Neural cell (in vitro differentiated cells): ENCODE measurements at regions not wholly inside any gene's neighbourhood (a gene's known extent, or its start where the extent isn't known, plus 50 kb on each side); places are given as distances from the start of the nearest gene placed in this dataset.

ENCODE experiments used
- H2AFZ ChIP-seq: fragments of 200-600, 300-800 bp; sonication (generic), shearing (Covaris generic); 2 replicates; pipeline ENCODE4 v1.6.0; 2014; ENCODE audit warnings: low read depth, mild to moderate bottlenecking, antibody characterized with exemption, low read length, moderate library complexity
- H3F3A ChIP-seq: fragments of 200-600 bp; shearing (Covaris generic); 2 replicates; pipeline ENCODE4 v1.6.1; 2016; ENCODE audit warnings: mild to moderate bottlenecking, moderate library complexity, mixed read lengths, antibody characterized with exemption, low read length; ENCODE audit not compliant: insufficient read depth, poor library complexity, severe bottlenecking
- H3K27ac ChIP-seq: fragments of 200-600, 300-800 bp; sonication (generic), shearing (Covaris generic); 2 replicates; pipeline ENCODE4 v1.5.1; 2014; ENCODE audit warnings: mild to moderate bottlenecking, low read length, moderate library complexity
- H3K27me3 ChIP-seq: fragments of 300-800, 200-600 bp; sonication (generic), shearing (Covaris generic); 2 replicates; pipeline ENCODE4 v1.6.0; 2014; ENCODE audit warnings: mild to moderate bottlenecking, low read depth, low read length, moderate library complexity; ENCODE audit not compliant: insufficient read depth
- H3K36me3 ChIP-seq: fragments of 300-800, 200-600 bp; sonication (generic), shearing (Covaris generic); 2 replicates; pipeline ENCODE4 v1.5.1; 2014; ENCODE audit warnings: mild to moderate bottlenecking, antibody characterized with exemption, low read length, moderate library complexity; ENCODE audit not compliant: insufficient read depth
- H3K4me2 ChIP-seq: fragments of 300-800, 200-600 bp; sonication (generic), shearing (Covaris generic); 2 replicates; pipeline ENCODE4 v1.6.0; 2014; ENCODE audit warnings: mild to moderate bottlenecking, low read length
- H3K4me3 ChIP-seq: fragments of 300-800, 200-600 bp; sonication (generic), shearing (Covaris generic); 2 replicates; pipeline ENCODE4 v1.5.1; 2014; ENCODE audit warnings: mild to moderate bottlenecking, low read length, moderate library complexity
- H3K79me2 ChIP-seq: fragments of 200-600 bp; shearing (Covaris generic); replicated peaks from 2 replicates; pipeline ENCODE4 v1.6.0; 2014; ENCODE audit warnings: mild to moderate bottlenecking, low read length, moderate library complexity; ENCODE audit not compliant: insufficient read depth
- H3K9ac ChIP-seq: fragments of 300-800, 200-600 bp; sonication (generic), shearing (Covaris generic); 2 replicates; pipeline ENCODE4 v1.6.1; 2016; ENCODE audit warnings: mild to moderate bottlenecking, low read length, mixed read lengths
- H3K9me2 ChIP-seq: fragments of 200-600 bp; shearing (Covaris generic); 2 replicates; pipeline ENCODE4 v1.6.1; 2016; ENCODE audit warnings: mild to moderate bottlenecking, low read length, mixed read lengths; ENCODE audit not compliant: insufficient read depth
- H3K9me3 ChIP-seq: fragments of 200-600, 300-800 bp; sonication (generic), shearing (Covaris generic); 2 replicates; pipeline ENCODE4 v1.6.1; 2016; ENCODE audit warnings: mild to moderate bottlenecking, mixed run types, low read length, moderate library complexity, mixed read lengths
- H4K20me1 ChIP-seq: fragments of 200-600 bp; shearing (Covaris generic); 2 replicates; pipeline ENCODE4 v1.6.1; 2016; ENCODE audit warnings: mild to moderate bottlenecking, mixed run types; ENCODE audit not compliant: insufficient read depth
- CTCF ChIP-seq: fragments of 450-650 bp; IDR thresholded peaks from 2 replicates; pipeline ENCODE4 v1.5.1; 2014; ENCODE audit warnings: antibody characterized with exemption, mild to moderate bottlenecking, moderate library complexity; ENCODE audit not compliant: poor library complexity, severe bottlenecking
- EP300 ChIP-seq: fragments of 450-650 bp; conservative IDR thresholded peaks from 2 replicates; pipeline ENCODE4 v1.6.1; 2014; ENCODE audit warnings: antibody characterized with exemption, mild to moderate bottlenecking, moderate library complexity; ENCODE audit not compliant: poor library complexity, severe bottlenecking
- EZH2 ChIP-seq: fragments of 200-600, 300-800 bp; shearing (Covaris generic), sonication (generic); IDR thresholded peaks from 2 replicates; pipeline ENCODE4 v1.6.1; 2014; ENCODE audit warnings: antibody characterized with exemption, low read length, borderline replicate concordance, mild to moderate bottlenecking; ENCODE audit not compliant: insufficient read depth, poor library complexity, severe bottlenecking
- MXI1 ChIP-seq: fragments of 450-650 bp; conservative IDR thresholded peaks from 2 replicates; pipeline ENCODE4 v1.6.1; 2014; ENCODE audit warnings: antibody characterized with exemption, mild to moderate bottlenecking; ENCODE audit not compliant: poor library complexity, severe bottlenecking
- POLR2AphosphoS5 ChIP-seq: IDR thresholded peaks from 2 replicates; pipeline ENCODE4 v1.6.1; 2012
- RAD21 ChIP-seq: fragments of 450-650 bp; conservative IDR thresholded peaks from 2 replicates; pipeline ENCODE4 v1.6.1; 2014; ENCODE audit warnings: antibody characterized with exemption, mild to moderate bottlenecking, moderate library complexity
- SMC3 ChIP-seq: fragments of 450-650 bp; conservative IDR thresholded peaks from 2 replicates; pipeline ENCODE4 v1.6.1; 2014; ENCODE audit warnings: antibody characterized with exemption, mild to moderate bottlenecking, moderate library complexity; ENCODE audit not compliant: poor library complexity
- TAF1 ChIP-seq: IDR thresholded peaks from 2 replicates; pipeline ENCODE4 v1.6.1; 2012; ENCODE audit warnings: low read depth
- TF ChIP-seq, protein P1 (sequence below): IDR thresholded peaks from 2 replicates; pipeline ENCODE4 v1.6.1; 2012; ENCODE audit warnings: borderline replicate concordance

GRCh38 chr15:98277602-98278001 is 317.1 kb downstream of the ARRDC4 start:
- no peaks in the 10 kb centered on the region for H3K9me3 ChIP-seq
- H3K4me3 ChIP-seq = no peak overlapping the region
- H3F3A ChIP-seq = no peaks in the 10 kb centered on the region
- TF ChIP-seq CTCF (no peak), SMC3 (no peak), EP300 (no peak), POLR2AphosphoS5 (no peak), MXI1 (no peak), TAF1 (no peak), EZH2 (no peak), RAD21 (no peak)
- TF ChIP-seq, protein P1, sequence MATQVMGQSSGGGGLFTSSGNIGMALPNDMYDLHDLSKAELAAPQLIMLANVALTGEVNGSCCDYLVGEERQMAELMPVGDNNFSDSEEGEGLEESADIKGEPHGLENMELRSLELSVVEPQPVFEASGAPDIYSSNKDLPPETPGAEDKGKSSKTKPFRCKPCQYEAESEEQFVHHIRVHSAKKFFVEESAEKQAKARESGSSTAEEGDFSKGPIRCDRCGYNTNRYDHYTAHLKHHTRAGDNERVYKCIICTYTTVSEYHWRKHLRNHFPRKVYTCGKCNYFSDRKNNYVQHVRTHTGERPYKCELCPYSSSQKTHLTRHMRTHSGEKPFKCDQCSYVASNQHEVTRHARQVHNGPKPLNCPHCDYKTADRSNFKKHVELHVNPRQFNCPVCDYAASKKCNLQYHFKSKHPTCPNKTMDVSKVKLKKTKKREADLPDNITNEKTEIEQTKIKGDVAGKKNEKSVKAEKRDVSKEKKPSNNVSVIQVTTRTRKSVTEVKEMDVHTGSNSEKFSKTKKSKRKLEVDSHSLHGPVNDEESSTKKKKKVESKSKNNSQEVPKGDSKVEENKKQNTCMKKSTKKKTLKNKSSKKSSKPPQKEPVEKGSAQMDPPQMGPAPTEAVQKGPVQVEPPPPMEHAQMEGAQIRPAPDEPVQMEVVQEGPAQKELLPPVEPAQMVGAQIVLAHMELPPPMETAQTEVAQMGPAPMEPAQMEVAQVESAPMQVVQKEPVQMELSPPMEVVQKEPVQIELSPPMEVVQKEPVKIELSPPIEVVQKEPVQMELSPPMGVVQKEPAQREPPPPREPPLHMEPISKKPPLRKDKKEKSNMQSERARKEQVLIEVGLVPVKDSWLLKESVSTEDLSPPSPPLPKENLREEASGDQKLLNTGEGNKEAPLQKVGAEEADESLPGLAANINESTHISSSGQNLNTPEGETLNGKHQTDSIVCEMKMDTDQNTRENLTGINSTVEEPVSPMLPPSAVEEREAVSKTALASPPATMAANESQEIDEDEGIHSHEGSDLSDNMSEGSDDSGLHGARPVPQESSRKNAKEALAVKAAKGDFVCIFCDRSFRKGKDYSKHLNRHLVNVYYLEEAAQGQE = no peak
- no peaks in the 10 kb centered on the region for H3K9me2 ChIP-seq
- no peak overlapping the region for H3K27ac ChIP-seq
- no peaks in the 10 kb centered on the region for H3K36me3 ChIP-seq
- H3K9ac ChIP-seq = no peak overlapping the region
- no peaks in the 10 kb centered on the region for H4K20me1 ChIP-seq
- H3K79me2 ChIP-seq = no peaks in the 10 kb centered on the region
- no peak overlapping the region for H2AFZ ChIP-seq
- no peak overlapping the region for H3K4me2 ChIP-seq
- H3K27me3 ChIP-seq = no peaks in the 10 kb centered on the region

GRCh38 chr15:98280284-98280975 is 319.9 kb downstream of the ARRDC4 start:
- Histone ChIP-seq H3K9me3 (no peaks in the 10 kb centered on the region), H3K9me2 (no peaks in the 10 kb centered on the region), H3K4me2 (no peak overlapping the region), H3K4me3 (no peak overlapping the region), H4K20me1 (no peaks in the 10 kb centered on the region), H3K36me3 (no peaks in the 10 kb centered on the region), H3F3A (no peaks in the 10 kb centered on the region), H3K79me2 (no peaks in the 10 kb centered on the region), H3K27me3 (no peaks in the 10 kb centered on the region), H3K9ac (no peak overlapping the region), H2AFZ (no peak overlapping the region), H3K27ac (no peak overlapping the region)
- TF ChIP-seq RAD21 = no peak
- no peak for TF ChIP-seq SMC3
- TF ChIP-seq POLR2AphosphoS5 = no peak
- TF ChIP-seq MXI1 = no peak
- no peak for TF ChIP-seq EP300
- TF ChIP-seq EZH2 = no peak
- no peak for TF ChIP-seq TAF1
